NCI-H524 (cell line): ENCODE measurements at regions not wholly inside any gene's neighbourhood (a gene's known extent, or its start where the extent isn't known, plus 50 kb on each side); places are given as distances from the start of the nearest gene placed in this dataset.
"Not testable (repeated sequence)": the region's sequence is repeated elsewhere in the genome, so short reads cannot be mapped to it uniquely, and the experiment has no call there.

Experiments used
- DNase-seq, 2 experiments: peaks; one replicate each; lab custom pipeline; 2025; lab: John Stamatoyannopoulos, UW

DNA sequence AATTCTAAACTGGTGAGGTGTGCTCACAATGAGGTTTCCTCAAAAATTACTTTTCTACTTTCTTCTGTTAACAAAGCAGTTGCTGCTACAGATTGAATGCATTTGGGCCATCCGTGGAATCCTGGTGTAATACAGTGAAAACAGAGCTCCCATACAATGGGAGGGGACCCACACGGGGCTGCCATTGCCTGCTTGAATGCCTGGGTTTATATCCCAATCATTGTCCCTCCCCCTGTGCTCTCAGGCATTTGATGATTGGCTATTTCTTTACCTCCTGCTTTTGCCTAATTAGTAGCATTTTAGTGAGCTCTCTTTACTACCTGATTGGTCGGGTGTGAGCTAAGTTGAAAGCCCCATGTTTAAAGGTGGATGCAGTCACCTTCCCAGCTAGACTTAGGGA is 52.9 kb upstream of the CSF1 start:
- DNase-seq: not testable (repeated sequence)

DNA sequence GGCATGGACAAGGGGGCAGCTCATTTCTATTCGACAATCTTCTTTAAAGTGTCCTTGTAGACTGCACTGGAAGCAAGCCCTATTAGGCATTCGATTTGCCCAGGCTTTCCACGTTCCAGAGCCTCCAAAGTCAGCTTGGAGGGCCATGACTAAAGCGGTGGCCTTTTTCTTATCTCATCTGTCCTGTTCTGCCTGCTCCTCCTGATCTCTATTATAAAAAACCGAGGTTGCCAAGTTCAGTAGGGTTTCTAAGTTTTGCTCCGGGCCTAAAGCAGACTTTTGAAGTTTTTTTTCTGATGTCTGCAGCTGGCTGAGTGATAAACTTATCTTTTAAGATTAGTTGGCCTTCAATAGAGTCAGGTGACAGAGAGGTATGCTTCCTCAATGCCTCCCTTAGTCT is 54.7 kb upstream of the CSF1 start:
- not testable (repeated sequence) for DNase-seq

DNA sequence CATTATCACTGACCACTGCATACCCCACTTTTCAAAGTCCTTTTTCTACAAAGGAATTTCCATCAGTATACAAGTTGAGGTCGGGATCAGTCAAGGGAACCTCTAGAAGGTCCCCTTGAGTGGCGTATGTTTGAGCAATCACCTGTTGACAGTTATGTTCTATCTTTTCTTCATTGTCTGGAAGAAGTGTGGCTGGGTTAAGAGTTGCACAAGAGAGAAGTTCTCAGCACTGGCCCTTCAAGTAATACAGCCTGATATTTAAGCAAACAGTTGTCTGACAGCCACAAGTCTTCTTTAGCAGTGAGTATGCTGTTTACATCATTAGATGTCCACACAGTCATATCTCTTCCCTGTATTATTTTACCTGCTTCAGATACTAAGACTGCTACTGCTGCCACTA is 56.7 kb upstream of the CSF1 start:
- DNase-seq: not testable (repeated sequence)

DNA sequence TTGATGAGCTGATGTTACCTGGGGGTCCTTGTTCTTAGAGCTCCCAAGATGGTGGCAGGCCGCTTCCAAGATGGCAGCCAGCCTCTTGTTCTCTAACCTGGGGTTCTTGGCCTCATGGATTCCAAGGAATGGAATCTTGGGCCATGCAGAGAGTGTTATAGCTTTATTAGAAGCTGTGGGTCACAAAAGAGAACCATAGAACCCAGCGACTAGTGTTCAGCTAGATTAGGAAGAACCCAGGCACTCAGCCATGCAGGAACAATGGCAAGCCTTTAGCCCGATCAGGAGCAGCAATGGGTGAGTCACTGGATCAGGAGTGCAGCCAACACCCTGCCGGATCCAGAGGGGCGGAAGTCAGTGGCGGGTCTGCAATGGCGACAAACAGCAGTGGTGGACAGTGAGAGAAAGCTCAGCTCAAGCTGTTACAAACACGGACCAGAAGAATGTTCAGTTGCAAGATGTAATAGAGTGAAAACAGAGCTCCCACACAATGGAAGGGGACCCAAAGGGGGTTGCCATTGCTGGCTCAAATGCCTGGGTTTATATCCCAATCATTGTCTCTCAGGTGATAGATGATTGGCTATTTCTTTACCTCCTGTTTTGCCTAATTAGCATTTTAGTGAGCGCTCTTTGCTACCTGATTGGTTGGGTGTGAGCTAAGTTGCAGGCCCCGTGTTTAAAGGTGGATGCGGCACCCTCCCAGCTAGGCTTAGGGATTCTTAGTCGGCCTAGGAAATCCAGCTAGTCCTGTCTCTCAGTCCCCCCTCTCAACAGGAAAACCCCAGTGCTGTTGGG is 58.2 kb upstream of the CSF1 start:
- not testable (repeated sequence) for DNase-seq

DNA sequence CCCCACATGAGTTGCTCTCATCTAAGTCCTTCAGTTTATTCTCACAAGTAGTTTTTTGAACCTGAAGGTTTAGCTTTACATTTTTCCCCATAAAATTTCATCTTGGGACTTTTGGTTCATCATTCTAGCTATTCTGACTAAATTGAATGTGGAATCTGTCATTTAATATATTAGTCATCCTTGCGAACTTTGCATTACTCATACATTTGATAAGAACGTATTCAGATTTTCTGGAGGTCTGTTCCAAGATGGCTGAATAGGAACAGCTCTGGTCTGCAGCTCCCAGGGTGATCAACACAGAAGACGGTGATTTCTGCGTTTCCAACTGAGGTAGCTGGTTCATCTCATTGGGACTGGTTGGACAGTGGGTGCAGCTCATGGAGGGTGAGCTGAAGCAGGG is 59.8 kb upstream of the CSF1 start:
- no peak for DNase-seq

DNA sequence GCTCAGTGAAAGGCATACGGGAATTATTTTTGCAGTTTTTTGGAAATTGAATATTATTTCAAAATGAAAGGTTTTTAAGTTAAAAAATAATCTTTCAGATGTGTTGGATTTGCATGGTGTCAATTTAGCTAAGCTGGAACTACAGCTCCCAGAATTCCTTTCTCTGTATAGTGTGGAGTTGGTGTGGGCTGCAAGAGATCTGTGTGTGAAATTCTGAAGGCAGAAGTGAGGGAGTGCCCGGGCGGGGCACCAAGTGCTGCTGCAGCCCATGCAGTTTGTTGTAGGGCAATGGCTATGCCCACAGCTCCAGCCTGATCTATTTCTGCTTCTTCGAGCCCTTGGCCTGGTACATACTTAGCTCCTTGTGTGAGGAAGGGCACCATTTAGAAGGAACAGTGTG is 60.5 kb upstream of the CSF1 start:
- no peak for DNase-seq

DNA sequence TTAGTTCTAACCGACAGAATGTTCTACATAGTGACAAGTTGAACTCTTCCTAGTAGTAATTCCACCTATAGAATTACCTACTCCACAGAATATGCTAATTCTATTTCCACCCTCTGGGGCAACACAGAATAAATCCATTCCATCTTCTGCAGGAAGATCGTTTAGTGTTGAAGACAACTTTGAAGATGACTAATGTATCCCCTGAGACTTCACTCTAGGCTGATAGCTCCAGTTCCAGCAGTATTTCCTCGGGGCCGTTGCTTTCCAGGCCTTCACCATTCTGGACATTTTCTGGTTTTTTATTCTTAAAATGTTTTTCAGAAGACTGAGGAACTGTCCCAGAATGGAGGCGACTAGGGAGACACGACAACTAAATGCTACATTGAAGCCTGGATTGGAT is 61.0 kb upstream of the CSF1 start:
- DNase-seq: no peak

DNA sequence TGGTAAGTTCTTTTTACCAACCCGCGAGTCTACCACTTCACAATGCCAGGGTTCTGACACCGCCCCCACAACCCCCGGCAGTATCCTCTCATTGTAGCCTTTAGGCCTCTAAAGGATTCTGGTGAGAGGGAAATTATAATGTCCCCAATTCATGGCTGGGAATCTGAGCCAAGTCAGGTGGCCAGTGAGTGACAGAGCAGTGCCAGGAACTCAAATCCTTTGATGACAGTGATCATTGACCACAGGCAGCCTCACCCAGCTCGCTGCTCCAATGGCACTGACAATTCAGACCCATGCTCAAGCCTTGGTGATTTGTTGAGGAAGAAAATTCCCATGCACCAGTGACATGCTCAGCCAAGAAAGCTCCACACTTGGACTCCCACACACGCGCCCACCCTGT is 63.4 kb upstream of the CSF1 start:
- no peak for DNase-seq

DNA sequence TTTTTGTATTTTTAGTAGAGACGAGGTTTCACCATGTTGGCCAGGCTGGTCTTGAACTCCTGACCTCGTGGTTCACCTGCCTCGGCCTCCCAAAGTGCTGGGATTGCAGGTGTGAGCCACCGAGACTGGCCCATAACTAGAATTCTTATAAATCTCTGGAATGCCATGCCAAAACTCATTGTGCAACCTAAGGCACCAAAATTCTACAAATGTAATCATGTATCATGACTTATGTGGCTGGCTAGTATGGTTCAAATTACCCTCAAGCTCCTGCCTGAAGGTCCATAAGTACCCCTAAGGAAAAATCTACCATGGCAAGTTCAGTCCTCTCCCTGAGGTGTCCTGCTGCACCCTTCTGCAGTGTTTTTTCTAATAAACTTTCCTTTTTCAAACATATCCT is 63.8 kb upstream of the CSF1 start:
- DNase-seq: no peak

DNA sequence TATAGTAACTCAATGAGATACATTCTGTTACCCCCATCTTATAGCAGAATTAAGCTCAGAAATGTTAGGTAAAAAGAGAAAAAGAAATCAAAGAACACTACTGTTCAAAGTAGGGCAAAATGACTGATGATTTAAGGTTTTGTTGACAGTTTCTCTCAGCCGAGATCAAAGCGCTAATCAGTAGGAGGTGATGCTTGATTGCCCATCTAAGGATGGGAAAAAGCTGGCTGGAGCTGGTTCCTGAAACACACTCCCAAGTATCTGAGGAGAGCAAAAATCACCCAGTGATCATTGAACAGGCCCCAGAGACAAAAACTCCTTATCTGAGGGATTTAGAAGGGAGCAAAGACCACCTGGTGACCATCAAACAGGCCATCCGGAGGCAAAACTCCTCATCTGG is 64.5 kb upstream of the CSF1 start:
- no peak for DNase-seq

DNA sequence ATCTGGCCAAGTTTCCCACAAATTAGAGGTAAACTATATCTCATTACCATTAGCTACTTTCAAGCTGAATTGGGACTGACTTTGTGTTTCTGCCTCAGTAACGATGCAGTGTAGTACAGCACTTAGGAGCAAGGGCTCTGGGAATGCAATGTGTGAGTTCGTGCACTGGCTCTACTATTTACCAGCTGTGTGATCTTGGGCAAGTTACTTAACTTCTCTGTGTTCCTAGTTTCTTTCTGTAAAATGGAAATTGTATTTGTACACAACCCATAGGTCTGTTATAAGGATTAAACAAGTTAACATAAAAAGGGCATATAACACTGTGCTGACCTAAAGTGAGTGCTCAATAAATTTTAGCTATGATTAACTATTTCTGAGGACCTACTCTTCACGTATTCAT is 65.0 kb upstream of the CSF1 start:
- DNase-seq: peak in 1 of 2 experiments; percentile 17

DNA sequence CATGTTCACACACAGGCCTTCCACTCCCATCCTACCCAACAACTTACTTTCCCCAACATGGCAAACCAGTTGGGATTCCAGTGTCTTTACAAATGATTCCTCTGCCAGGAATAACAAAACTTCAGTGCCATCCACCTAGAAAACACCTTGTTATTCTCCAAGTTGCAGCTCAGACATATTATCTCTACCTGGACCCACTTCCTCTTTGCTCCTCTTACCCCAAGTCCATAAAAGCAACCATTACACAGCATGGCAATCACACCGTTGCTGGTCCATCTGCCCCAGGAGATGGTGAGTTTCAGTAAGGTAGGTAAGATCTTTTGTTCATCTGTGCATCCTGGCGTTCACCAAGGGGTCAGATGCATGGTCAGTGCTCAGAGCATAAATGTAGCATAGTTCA is 66.0 kb upstream of the CSF1 start:
- DNase-seq: no peak

DNA sequence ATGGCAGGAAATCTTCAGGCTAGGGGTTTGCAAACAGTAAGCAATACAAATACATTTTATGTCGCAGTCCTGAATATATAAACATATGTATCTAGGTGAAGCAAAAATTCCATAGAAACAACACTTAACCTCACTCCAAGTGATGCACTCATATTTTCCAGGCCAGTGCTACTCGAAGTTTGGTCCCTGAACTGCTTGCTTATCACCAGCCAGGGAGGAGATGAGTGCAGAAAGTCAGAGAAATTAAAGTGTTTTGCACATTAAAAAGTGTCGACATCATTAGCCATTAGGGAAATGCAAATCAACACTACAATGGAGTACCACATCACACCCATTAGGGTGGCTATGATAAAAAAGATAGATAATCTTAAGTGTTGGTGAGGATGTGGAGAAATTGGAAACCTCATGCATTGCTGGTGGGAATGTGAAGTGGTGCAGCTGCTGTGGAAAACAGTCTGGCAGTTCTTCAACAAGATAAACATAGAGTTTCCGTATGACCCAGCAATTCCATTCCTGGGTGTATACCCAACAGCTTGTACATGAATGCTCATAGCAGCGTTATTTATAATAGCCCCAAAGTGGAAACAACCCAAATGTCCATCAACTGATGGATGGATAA is 70.5 kb upstream of the CSF1 start:
- DNase-seq: no peak

DNA sequence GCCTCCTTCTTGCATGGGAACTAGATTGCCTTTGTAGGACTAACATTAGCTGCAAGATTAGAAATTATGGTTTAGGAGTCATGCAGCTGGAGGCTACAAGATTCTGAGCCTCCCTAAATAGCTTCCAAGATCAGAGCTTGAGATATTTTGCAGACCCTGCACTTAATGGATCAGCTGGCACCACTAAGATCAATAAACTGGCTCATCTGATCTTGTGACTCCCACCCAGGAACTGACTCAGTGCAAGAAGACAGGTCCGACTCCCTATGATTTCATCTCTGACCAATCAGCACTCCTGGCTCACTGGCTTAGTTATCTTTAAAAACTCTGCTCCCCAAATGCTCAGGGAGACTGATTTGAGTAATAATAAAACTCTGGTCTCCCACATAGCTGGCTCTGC is 71.4 kb upstream of the CSF1 start:
- not testable (repeated sequence) for DNase-seq

DNA sequence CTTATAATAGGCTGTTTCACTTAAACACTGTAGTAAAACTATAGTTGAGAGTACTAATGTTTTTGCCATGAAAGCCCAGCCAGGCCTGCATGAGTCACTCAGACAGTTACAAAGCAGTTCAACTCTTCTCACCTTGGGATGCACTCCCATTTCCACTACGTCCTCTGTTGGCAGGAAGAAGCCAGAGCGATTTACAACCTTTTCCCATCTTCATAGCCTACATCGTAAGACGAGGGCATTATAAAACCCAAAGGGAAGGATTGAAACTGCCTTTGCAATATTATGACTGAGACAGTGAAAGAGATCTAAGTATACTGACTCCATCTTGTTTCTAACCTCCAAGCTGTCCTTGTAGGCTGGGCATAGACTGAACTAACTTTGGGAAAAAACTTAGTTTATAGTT is 71.8 kb upstream of the CSF1 start:
- no peak for DNase-seq

DNA sequence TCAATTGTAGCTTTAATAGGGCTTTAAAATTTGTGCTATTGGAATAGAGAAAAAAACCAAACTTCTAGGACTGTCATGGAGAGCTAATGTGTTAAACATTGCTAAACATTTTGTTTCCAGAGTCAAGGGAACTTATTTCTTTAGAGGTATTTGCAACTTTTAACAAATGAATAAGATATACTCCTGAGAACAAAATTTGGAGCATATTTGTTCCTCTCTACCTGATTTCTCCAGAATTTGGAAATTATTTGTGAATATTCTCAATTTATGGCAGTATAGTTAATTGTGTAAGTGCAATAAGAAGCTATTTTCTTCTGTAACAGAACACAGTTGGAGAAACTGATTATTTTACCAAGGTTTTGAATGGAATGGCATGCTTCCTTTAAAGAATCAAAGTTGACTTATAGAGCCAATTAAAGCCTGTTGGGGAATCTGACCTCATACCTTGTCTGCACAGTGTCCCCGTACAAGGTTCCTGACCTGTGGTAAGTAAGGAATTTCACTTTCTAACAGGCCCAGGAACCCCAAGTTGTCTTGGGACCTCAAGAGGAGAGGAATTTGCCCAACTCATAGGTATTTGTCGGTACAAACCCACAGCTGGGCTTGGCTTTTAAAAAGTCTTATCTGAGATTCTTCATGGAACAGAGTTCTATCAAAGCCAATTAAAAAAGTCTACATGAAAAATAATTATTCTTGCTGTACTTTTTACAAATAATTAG is 72.6 kb upstream of the CSF1 start:
- DNase-seq: no peak

DNA sequence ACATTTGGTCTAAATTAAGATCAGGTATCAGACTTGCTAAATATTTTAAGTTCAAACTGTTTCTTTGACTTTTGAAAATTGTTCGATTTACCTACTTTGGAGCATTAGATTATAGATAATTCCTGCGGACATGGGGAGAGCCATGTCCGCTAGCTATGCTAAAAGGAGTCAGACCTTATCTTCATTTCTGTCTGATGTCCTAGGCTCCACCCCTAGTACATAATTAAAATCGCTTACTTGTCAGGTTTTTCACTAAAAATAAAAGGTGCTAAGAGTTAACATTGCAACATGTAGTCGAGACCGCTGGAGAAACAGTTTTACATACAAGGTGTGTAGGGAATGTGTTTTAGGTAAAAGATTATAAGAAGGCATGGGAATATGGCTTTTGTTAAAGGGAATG is 71.9 kb upstream of the EPS8L3 start:
- not testable (repeated sequence) for DNase-seq

DNA sequence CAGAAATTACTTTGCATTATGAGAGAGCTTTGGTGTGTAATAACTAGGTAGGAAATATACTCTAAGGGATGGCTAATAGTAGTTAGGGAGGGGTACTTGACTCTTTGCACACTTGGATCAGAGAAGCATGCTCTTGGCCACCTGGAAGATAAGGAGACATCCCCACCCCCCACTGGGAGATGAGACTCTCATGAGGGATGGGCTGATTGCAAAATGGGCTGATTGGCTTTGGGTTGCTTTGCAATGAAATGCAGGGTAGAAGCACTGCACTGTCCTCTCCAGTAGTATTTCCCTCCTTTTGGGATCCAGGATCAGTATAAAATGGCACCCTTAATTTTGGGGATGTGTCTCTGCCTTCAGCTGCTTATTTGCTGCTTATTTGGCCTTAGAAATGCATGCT is 71.2 kb upstream of the EPS8L3 start:
- no peak for DNase-seq

DNA sequence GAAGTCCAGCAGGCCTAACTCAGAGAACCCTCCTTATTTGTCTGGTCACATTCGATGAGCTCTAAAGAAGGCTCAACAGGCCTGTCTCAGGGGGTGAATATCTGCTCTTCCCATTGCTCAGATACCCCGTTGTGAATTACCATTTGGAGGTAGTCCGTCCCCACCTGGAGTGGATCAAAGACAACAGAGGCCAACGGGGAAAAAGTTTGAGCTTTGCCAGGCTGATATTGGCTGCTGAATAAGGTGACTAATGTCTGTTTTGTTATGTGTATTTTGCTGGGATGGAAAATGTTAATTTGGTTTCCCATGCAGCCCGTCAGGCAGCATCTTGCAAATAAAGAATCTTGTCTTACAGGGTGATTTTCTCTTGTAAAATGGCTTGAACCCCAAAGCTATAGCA is 69.2 kb upstream of the EPS8L3 start:
- no peak for DNase-seq

DNA sequence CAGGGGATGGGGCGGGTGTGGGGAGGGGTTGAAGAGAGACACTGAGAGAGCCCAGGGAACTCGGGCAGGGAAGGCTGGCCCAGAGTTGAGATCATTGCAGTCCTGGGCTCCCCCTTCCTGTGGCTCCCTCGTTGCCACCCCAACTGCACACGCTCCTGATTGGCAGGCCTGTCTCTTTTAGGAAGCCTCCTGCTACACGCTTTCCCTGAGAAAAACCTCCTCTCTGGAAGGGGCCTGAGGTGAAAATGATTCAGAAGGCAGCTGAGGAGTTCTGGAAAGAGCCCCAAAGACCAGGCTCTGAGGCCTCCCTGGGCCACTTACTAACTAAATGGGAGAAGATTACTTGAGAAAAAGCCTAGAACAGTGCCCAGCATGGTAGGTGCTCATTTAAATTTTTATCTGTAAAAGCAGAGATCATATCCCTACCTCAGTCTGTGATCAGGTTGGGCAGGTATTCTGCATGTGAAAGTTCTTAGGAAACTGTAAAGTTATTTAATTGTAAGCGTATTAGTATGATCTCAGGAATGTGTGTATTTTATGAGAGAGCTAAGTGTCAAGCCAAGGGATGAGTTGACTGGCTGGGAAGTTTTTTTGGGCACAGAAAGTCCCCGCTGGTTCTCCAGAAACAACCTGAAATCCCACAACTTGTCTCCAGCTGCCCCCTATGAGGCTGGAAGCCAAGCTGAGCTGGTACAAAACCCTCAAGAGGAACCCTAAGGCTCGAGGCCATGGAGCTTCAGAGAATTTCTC is 65.2 kb upstream of the EPS8L3 start:
- DNase-seq: no peak

DNA sequence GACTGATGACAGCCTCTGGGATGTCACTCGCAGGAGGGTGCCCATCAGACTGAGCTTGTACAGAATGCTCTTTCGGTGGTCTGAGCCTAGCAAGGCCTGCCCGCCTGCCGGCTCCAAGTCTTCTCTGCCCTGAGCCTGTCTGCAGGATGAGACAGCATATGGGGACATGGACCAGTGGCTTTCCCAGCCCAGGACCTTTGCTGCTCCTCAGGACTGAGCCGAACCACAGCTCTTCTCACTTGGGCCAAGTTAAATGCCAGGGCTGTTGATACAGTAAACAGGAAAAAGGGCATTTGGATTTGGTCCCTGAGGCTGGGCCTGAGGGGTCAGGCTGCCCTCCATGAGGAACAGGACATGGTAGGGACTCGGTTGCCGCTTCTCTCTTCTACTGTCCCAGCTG is 64.3 kb upstream of the EPS8L3 start:
- DNase-seq: no peak

DNA sequence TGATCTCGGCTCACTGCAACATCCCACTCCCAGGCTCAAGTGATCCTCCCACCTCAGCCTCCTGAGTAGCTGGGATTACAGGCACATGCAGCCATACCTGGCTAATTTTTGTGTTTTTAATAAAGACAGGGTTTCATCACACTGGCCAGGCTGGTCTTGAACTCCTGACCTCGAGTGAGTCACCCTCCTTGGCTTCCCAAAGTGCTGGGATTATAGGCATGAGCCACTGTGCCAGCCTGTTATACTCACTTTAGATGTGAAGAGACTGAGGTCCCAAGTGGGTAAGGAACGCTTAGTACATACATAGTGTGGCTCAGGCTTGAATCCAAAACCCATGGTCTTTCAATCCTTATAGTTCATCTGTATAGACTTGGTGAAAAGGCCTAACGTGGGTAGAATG is 63.7 kb upstream of the EPS8L3 start:
- no peak for DNase-seq

DNA sequence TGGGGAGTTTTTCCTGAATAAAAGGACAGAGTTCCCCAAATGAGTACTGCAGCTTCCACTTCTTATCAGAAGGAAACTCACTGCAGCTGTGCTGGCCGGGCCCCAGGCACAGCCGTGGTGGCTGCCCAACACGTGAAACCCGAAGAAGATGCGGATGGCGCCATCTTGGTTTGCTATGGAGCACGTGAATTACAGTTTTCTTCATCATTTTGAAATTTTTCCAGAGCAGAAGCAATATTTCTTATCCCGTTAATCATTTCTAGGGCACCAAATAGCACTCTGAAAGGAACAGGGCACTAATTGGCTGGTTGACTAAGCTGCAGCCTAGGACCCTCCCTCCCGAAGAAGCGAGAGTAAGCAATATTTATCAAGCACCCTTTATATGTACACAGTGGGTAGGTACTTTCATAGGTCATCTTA is 63.2 kb upstream of the EPS8L3 start:
- DNase-seq: no peak
